Pulmonary artery endothelial cell (primary cell): ENCODE measurements at regions not wholly inside any gene's neighbourhood (a gene's known extent, or its start where the extent isn't known, plus 50 kb on each side); places are given as distances from the start of the nearest gene placed in this dataset.
A peak's percentile ranks its signal among the peaks of the same experiment; 100 is the strongest.

ENCODE experiments used
- DNase-seq: peaks from one replicate; pipeline ENCODE4 v3.0.0-alpha.2; 2011; ENCODE audit warnings: low read depth, low spot score

GRCh38 chr16:86798247-86799041, 220.1 kb downstream of the FOXL1 start:
- DNase-seq, result no peak

- no peak for DNase-seq
Measured at GRCh38 chr16:86799367-86799766, 221.0 kb downstream of the FOXL1 start.

- no peak for DNase-seq
Measured at GRCh38 chr16:86800894-86801293, 222.5 kb downstream of the FOXL1 start.

GRCh38 chr16:86802013-86802412, 223.7 kb downstream of the FOXL1 start:
- no peak for DNase-seq

- no peak for DNase-seq
Measured at GRCh38 chr16:86805188-86805587, 226.8 kb downstream of the FOXL1 start.

- DNase-seq, result no peak
Measured at GRCh38 chr16:86806181-86806837, 228.0 kb downstream of the FOXL1 start.

GRCh38 chr16:86806838-86807351, 228.5 kb downstream of the FOXL1 start:
- no peak for DNase-seq

- no peak for DNase-seq
Measured at GRCh38 chr16:86808863-86809444, 230.6 kb downstream of the FOXL1 start.

GRCh38 chr16:86809458-86809955, 231.2 kb downstream of the FOXL1 start:
- no peak for DNase-seq

- no peak for DNase-seq
Measured at GRCh38 chr16:86810062-86810461, 231.7 kb downstream of the FOXL1 start.

- DNase-seq, result no peak
Measured at GRCh38 chr16:86812363-86812970, 234.1 kb downstream of the FOXL1 start.

- no peak for DNase-seq
Measured at GRCh38 chr16:86814256-86814655, 235.9 kb downstream of the FOXL1 start.

GRCh38 chr16:86816930-86817625, 238.7 kb downstream of the FOXL1 start:
- DNase-seq, result no peak

GRCh38 chr16:86818671-86819532, 240.6 kb downstream of the FOXL1 start:
- DNase-seq, result no peak

- no peak for DNase-seq
Measured at GRCh38 chr16:86819533-86819892, 241.2 kb downstream of the FOXL1 start.

- DNase-seq, result no peak
Measured at GRCh38 chr16:86821895-86822294, 243.5 kb downstream of the FOXL1 start.

GRCh38 chr16:86823125-86823524, 244.8 kb downstream of the FOXL1 start:
- DNase-seq, result no peak

GRCh38 chr16:86823888-86824671, 245.7 kb downstream of the FOXL1 start:
- DNase-seq, result peak; percentile 68

GRCh38 chr16:86824751-86825296, 246.5 kb downstream of the FOXL1 start:
- DNase-seq, result no peak
